HG02623 (cell line): ENCODE measurements at regions not wholly inside any gene's neighbourhood (a gene's known extent, or its start where the extent isn't known, plus 50 kb on each side); places are given as distances from the start of the nearest gene placed in this dataset.
A peak's percentile ranks its signal among the peaks of the same experiment; 100 is the strongest.
"Not testable (repeated sequence)": the region's sequence is repeated elsewhere in the genome, so short reads cannot be mapped to it uniquely, and the experiment has no call there.

Source experiments
- ATAC-seq: cut with Tn5 transposase; IDR thresholded peaks from one replicate; pipeline ENCODE4 v1.9.1; 2021; ENCODE audit warnings: moderate library complexity; ENCODE audit not compliant: unreplicated experiment

DNA sequence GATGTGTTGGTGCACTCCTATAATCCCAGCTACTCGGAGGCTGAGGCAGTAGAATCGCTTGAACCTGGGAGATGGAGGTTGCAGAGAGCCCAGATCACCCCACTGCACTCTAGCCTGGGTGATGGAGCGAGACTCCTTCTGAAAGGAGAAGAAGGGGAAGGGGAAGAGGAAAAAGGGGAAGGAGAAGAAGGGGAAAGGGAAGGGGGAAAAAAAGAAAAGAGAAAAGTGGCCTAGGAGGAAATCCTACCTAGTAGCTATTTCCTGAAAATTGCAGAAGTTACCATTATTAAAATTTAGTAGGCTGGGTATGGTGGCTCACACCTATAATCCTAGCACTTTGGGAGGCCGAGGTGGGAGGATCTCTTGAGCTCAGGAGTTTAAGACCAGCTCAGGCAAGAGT is 67.4 kb downstream of the ARRDC3 start:
- no peak for ATAC-seq

DNA sequence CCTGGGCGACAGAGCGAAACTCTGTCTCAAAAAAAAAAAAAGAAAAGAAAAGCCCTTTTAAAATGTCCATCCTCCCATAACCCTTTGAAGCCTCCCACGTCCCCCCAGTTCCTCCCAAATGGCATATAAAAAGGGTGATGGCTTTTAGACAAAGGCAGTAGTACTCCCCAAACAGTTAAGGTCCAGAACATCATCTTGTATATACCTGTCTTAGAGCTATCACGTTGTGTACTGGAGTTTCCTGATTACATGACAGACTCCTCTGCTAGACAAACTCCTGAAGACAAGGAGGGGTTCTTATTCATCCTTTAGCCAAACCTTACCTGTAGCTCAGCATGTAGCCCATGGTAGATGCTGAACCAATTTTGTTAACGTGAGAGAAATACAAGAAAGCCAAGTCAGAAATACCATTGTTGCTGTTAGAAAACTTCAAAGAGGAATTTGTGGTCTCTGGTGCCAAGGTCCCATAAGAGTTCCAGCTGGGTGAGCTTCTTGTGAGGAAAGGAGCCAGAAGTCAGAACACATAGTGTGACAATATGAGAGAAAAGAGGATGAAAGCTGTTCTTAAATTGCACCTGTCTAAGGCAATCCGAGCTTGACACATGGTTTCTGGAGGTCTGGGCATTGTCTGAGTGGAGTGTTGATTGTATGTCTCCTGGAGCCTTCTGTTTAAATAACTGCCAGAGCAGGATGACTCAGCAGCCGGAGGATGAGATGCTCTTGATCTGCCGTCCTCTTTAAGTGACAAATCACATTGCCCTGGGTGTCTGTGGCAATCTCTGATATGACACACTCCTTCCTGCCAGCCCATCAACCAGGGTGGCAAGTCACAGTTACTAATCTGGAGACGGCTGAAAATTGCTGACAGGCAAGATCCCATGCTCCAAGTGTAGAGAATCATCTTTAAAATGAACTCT is 69.1 kb downstream of the ARRDC3 start:
- peak; percentile 40 for ATAC-seq

DNA sequence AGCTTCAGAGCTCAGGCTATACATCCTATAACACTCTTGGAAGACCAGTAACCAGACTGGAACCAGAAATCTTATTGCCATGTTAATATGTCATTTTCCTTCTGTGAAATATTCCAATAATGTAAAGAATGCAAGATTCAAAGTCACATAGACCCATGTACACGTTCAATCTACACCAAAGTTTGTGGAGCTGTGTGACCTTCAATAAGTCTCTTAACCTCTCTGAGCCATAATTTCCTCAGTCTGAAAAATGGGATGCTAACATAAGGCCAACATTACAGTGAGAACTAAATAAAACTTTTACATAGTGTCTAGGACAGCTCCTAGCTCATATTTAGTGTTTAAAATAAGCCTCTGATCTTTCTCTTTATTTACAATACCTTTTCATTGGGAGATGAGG is 70.4 kb downstream of the ARRDC3 start:
- no peak for ATAC-seq

DNA sequence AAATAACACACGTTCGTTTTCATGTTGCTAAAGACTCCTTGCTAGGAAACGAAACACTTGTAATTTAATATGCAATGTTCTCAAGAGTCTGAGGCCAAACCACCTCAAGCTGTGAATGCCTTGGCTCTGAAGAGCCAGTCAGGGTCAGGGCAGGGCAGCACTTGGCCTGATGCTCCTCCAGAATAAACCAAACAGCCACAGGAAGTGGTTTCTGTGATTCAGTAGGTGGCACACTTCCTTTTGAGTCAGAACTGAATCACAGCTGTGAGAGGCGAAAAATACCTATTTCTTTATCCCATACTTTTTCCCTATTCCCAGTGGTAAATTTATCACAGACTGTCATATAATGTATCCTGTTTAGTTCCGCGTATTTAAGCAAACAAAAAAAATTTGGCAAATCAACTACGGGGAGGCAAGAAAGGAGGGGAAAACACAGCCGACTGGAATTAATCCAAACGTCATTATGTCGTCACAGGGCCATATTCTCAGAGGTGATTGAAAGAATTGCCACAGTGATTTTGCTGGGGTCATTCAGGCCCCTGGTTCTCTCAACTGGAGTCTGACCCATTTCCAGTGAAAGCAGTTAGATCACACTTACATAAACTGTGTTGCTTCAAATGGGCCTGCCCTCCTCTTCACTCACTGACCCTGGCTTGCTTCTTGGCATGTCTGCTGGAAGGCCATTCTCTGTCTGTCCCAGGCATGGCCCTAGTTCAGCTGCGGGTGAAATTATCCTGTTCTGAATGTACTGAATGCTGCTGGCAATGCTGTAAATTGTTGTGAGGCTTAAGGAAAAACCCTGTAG is 71.2 kb downstream of the ARRDC3 start:
- ATAC-seq: peak; percentile 94

DNA sequence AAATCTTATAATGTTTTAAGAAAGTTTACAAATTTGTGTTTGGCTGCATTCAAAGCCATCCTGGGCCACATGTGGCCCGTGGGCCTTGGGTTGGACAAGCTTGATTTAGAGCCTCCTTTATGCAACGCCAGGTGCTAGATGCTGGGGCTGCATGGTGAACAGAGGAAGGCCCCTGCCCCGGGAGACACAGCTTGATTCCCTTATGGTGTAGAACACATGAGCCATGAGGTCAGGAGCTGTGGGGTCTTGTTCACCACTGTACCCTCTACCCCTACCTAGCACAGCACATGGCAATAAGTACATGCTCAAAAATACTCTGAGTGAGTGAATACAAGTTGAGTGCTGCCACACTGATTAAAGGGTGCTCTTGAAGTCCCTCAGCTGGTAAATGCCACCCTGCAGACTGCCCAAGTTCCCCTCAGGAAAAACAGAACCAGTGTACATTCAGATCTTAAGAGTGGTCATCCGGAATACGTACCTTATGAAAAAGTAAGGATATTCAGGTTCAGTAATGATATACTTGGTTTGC is 71.9 kb downstream of the ARRDC3 start:
- peak; percentile 6 for ATAC-seq

DNA sequence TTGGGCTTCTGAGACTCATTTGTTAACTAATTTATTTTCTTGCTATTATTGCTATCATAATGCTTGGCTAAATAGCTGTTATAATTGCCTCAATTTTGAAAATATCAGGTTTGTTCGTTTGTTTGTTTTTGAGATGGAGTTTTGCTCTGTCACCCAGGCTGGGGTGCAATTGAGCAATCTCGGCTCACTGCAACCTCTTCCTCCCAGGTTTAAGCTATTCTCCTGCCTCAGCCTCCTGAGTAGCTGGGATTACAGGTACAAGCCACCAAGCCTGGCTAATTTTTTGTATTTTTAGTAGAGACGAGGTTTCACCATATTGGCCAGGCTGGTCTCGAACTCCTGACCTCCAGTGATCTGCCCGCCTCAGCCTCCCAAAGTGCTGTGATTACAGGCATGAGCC is 75.0 kb downstream of the ARRDC3 start:
- ATAC-seq: not testable (repeated sequence)

DNA sequence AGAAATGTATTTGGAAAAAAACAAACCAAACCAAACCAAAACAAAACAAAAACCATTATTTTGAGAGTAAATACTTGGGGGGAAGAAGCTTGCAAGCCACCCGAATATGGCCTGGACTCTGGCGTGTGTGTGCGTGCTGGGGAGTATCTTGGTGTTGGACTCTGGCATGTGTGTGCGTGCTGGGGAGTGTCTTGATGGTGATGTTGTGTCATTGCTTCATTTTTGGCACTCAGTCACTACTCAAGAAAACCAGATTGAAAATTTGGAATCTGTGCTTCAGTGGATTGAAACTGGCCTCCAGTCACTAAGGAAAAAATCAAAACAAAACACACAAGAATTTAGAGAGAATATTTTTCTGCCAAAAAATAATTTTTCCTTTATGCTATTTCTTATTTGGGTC is 76.1 kb downstream of the ARRDC3 start:
- no peak for ATAC-seq

DNA sequence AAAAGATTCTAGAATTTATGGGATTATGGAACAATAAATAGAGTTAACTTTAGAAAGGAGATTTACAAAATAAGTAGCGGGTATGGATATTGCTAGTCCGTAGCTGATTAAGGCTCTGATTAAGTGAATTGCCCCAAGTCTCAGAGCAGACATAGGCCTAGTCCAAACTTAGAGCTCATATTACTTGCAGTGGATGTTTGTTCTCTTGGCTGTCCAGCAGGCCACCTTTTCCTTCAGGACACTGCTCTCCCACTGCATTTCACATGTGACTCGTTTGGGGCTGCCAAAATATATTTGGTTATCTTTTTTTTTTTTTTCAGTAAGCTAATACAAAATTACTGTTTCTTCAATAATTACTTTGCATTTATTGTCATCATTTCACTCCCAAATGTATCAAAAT is 76.6 kb downstream of the ARRDC3 start:
- no peak for ATAC-seq

DNA sequence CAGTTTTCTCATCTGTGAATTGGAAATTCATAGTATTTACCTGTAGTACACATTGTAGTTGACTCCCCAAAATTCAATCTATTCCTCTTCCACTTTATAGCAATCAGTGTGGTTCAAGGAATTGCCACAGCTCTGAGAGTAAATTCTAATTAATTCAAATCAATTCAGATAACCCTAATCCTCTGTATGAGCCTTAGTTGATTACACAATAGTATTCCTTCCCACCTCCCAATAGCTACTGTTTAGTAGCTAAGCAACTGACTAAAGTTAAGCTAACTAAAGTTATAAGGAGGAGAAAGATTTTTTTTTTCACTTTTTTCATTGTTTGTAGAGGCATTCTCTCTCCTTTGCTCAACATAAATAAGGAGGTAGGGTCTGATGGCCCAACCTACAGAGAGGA is 77.5 kb downstream of the ARRDC3 start:
- ATAC-seq: no peak

DNA sequence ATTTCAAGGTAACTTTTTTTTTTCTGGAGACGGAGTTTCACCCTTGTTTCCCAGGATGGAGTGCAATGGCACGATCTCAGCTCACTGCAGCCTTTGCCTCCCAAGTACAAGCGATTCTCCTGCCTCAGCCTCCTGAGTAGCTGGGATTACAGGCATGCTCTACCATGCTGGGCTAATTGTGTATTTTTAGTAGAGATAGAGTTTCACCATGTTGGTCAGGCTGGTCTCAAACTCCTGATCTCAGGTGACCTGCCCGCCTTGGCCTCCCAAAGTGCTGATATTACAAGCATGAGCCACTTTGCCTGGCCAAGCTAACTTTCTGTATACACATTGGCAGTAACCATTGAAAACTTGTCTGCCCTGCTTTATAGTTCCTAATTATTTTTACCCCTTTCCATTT is 79.1 kb downstream of the ARRDC3 start:
- ATAC-seq: not testable (repeated sequence)

DNA sequence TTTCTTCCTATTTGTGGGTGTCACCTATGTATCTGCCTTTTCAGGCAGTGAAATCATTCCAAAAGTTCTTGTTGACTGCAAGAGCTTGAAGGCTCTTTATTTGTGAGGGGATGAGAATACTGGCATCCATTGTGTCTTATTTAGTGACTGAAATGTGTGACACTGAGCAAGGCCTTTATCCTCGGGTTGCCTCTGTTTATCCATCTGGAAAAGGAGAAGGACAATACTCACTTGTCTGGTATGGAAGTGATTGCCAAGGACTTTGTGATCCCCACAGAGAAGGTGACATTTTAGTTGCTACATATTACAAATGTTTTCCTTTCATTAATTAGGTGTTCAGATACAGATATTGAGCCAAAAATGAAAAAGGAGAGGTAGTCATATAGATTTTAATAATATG is 80.2 kb downstream of the ARRDC3 start:
- no peak for ATAC-seq

DNA sequence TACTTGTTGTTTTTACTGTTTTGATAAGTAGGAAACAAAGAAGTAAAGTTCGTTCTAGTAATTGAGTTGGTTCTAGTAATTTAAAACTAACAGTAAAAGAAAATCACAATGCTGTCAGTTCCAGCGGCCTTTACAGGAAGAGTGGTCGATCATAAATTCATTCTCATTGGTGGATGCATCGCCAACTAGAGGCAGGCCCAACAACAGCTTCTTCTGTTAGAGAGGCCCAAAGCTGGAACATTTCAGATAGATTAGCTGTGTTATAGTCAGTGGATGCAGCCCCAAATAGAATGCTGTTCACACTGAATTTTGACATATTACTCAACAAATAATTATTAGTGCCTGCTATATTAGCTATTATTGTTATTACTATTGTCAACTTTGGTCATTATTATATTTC is 80.8 kb downstream of the ARRDC3 start:
- no peak for ATAC-seq

DNA sequence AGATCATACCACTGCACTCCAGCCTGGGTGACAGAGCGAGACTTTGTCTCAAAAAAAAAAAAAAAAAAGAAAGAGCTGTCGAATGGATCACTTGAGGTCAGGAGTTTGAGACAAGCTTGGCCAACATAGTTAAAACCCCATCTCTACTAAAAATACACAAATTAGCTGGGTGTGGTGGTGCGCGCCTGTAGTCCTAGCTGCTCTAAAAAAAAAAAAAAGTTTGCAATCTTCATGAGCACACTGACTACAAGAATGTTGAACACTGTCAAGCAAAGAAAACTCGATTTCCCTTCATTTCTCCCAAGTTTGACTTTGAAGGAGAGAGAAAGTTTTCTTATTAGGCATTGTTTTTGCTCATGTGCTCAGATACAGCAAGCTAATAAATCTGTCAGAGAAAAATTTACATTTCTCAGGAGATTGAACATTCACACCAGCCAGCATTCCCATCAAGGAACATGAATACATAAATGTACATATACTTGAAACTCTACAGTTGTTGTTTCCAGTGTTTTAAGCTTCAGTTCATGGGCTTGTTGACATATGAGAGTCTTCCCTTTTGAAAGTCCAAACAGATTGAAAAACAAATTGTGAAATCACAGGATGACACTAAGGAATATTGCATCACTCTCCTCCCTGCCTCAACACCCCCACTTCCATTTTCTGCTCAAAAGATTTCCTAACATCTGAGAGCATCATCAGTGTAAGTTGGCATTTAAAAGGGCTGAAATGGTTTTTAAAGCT is 81.8 kb downstream of the ARRDC3 start:
- no peak for ATAC-seq

DNA sequence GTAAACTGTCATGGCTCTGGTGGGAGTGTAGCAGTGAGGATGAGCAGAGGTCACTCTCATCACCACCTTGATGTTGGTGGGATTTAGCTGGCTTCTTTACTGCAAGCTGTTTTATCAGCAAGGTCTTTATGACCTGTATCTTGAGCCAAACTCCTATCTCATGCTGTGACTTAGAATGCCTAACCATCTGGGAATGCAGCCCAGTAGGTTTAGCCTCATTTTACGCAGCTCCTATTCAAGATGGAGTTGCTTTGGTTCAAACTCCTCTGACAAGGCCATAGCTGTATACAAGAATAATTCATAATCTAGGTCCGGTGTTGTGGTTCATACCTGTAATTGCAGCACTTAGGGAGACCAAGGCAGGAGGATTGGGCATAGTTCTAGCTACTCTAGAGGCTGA is 85.1 kb downstream of the ARRDC3 start:
- ATAC-seq: no peak

DNA sequence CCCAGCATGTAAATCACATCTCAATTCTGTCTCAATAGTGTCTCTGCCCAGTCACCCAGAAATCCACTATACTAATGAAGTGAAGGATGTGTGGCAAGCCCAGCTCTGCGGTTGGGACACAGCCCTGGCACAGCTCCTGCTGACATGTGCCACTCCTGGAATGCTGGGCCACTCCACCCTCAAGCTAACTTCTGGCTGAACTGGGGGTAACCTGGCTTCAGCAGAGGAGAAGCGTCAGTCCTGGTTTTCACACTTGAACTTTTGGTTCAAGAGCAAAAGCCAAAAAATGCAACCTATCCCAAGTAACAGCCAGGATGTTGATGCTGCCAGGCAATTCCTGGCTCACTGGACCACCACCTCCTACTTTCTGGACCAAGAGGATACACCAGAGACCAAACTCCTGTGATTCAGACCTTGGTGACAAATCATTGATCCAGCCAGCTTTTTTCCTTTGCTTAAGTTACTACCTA is 86.4 kb downstream of the ARRDC3 start:
- ATAC-seq: no peak

DNA sequence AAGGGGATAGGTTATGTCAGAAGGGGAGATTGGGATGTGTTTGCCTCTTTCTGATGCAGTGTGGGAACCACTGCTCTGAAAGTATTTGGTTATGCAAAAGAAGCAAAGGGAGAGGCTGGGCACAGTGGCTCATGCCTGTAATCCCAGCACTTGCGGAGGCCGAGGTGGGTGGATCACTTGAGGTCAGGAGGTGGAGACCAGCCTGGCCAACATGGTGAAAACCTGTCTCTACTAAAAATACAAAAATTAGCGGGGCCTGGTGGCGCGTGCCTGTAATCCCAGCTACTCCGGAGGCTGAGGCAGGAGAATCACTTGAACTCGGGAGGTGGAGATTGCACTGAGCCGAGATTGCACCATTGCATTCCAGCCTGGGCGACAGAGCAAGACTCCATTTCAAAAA is 87.0 kb downstream of the ARRDC3 start:
- not testable (repeated sequence) for ATAC-seq

DNA sequence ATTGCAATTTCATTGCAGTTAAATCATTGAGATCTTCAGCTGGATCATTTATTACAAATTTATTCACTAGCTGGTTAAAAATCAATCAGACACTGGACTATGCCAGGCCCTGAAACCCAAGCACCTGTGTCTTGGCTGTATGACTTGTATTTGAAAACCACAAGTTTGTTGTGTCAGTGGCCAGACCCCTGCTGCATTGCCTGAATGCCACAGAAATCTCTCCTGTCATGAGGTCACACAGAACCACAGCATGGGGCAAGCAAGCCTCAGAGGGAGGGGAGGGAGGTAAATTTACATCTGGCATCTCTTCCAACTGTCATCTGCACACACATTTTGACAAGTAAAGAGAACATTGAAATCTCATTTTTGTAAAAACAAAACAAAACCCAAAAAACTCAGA is 90.0 kb downstream of the ARRDC3 start:
- ATAC-seq: peak; percentile 94

DNA sequence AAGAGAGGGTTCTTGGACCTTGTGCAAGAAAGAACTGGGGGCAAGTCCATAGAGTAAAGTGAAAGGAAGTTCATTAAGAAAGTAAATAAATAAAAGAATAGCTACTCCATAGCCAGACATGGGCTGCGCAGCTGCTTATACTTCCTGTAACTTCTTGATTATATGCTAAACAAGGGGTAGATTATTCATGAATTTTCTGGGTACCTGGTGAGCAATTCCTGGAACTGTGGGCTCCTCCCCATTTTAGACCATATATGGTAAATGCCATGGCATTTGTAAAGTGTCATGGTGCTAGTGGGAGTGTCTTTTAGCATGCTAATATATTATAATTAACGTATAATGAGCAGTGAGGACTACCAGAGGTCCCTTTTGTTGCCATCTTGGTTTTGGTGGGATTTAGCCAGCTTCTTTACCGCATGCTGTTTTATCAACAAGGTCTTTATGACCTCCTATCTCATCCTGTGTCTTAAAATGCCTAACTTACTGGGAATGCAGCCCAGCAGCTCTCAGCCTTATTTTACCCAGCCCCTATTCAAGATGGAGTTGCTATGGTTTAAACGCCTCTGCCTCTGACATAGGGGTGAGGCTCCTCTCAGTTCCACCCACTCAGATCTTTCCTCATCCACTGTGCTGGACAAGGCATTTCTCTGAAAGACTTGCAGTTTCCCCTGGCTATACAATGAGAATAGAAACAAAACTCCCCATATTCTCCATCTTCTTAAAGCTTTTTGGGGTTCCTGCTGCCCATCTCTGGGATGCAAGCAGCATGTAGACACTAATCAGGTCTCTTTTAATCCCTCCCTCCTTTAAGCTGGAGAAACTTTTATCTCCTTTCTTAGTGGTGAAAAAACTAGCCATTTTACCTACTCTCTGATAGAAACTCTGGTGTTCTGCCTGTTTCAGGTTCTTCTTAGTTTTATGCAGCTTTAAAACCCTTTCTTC is 91.2 kb downstream of the ARRDC3 start:
- no peak for ATAC-seq

DNA sequence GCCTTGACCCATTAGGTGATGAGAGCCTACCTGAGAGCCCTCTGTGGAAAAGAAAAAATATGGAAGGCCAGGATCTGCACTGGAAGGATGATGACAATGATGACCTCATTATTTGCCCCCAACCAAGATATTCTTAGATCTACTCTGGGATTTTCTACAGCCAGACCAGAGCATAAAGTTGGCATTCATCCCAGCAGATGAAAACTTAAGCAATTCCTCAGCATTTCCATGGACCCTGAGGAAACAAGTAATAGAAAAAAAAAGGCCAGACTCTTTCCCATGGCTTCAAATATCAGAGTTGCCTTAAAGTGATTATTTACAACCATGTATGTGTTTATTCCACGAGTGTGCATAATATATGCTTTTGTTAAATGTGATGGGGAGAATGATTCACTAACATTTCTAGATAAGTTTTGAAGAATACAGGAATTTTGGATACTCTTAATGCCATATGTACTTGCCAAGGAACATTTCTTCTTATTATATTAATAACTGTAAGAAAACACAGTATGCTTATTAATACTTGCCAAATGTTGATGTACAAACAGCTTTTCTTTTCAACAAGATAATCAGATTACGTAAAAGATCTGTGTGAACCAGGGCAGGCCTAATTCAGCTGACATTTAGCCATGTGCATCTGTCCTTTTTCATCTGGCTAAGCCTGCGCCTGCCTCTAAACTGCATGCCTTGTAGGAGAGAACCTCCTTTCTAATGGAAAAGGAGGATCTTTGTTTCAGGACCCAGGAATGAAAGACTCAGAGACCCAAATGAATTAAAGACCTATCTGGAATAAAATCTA is 94.8 kb downstream of the ARRDC3 start:
- ATAC-seq: no peak
